RWPE2 (cell line): ENCODE measurements at regions not wholly inside any gene's neighbourhood (a gene's known extent, or its start where the extent isn't known, plus 50 kb on each side); places are given as distances from the start of the nearest gene placed in this dataset.

Source experiments
- ATAC-seq: fragments of 200-7000 bp; cut with Tn5 transposase; 3 replicates; pipeline ENCODE4 v1.9.1; 2021; ENCODE audit warnings: low read depth
- DNase-seq: peaks from one replicate; pipeline ENCODE4 v3.0.0-alpha.2; 2020; ENCODE audit warnings: low spot score
- H3K27ac ChIP-seq: fragments of 450-650 bp; 2 replicates; pipeline ENCODE4 v1.5.1; 2017; ENCODE audit warnings: mild to moderate bottlenecking; ENCODE audit not compliant: poor library complexity, severe bottlenecking
- H3K27me3 ChIP-seq: fragments of 250-450 bp; sonication (Bioruptor Pico); 2 replicates; pipeline ENCODE4 v1.5.1; 2021; ENCODE audit warnings: mild to moderate bottlenecking, moderate library complexity; ENCODE audit not compliant: insufficient read depth, poor library complexity, severe bottlenecking
- H3K36me3 ChIP-seq: fragments of 250-450 bp; sonication (Bioruptor Pico); 2 replicates; pipeline ENCODE4 v1.5.1; 2020; ENCODE audit warnings: low read depth, mild to moderate bottlenecking, moderate library complexity
- H3K4me1 ChIP-seq: fragments of 250-450 bp; sonication (Bioruptor Pico); 2 replicates; pipeline ENCODE4 v1.5.1; 2021; ENCODE audit warnings: mild to moderate bottlenecking, moderate library complexity; ENCODE audit not compliant: insufficient read depth, poor library complexity, severe bottlenecking
- H3K4me3 ChIP-seq: fragments of 250-450 bp; sonication (Bioruptor Pico); 2 replicates; pipeline ENCODE4 v1.5.1; 2021; ENCODE audit warnings: mild to moderate bottlenecking, moderate library complexity; ENCODE audit not compliant: severe bottlenecking
- H3K9me3 ChIP-seq: fragments of 250-450 bp; sonication (Bioruptor Pico); 2 replicates; pipeline ENCODE4 v1.5.1; 2021; ENCODE audit warnings: mild to moderate bottlenecking, moderate library complexity; ENCODE audit not compliant: severe bottlenecking
- CTCF ChIP-seq: fragments of 450-650 bp; IDR thresholded peaks from one replicate; pipeline ENCODE4 v1.5.1; 2017; ENCODE audit warnings: mild to moderate bottlenecking, moderate library complexity; ENCODE audit not compliant: poor library complexity, severe bottlenecking

DNA sequence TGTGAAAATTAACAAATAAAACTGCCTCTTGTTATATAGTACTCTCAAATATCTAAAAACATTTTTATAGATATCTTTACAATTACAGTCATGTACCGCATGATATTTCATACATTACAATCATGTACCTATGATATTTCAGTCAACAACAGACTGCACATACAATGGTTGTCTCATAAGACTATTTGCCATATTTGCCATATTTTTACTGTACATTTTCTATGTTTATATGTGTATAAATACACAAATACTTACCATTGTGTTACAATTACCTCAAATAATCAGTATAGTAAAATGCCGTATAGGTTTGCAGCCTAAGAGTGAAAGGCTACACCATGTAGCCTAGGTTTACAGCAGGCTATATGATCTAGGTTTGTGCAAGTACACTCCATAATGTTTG lies 336.0 kb upstream of the PCDH15 start:
- Histone ChIP-seq H3K27me3 (no peaks in the 10 kb centered on the region), H3K36me3 (no peaks in the 10 kb centered on the region), H3K4me3 (no peak overlapping the region), H3K9me3 (no peaks in the 10 kb centered on the region), H3K27ac (no peak overlapping the region), H3K4me1 (no peaks in the 10 kb centered on the region)
- no peak for DNase-seq
- no peak for ATAC-seq
- no peak for TF ChIP-seq CTCF

DNA sequence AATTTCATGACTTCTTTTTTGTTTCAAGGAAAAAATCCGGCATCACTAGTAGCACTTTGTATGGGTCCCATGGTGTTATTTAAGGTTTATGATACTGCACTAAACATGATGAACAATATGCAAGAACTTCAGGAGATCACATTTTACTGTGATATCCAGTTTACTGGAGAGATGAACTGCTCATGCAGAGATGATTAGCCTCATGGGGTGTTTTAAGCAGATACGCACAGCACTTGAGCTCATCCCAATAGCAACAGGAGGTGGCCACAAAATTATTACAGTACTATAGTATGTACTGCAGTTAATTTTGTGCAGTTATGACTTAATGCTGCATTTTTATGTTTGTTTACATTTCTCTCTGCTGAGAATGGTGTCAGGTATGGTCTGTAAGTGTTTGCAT lies 303.7 kb upstream of the PCDH15 start:
- no peak for TF ChIP-seq CTCF
- no peaks in the 10 kb centered on the region for H3K27me3 ChIP-seq
- peaks cover 3% of the 10 kb centered on the region for H3K4me1 ChIP-seq
- ATAC-seq = no peak
- DNase-seq = no peak
- no peak overlapping the region for H3K27ac ChIP-seq
- H3K9me3 ChIP-seq = no peaks in the 10 kb centered on the region
- H3K36me3 ChIP-seq = no peaks in the 10 kb centered on the region
- no peak overlapping the region for H3K4me3 ChIP-seq

GRCh38 chr10:55098452-55098851 lies 297.4 kb upstream of the PCDH15 start:
- H3K4me3 ChIP-seq = no peak overlapping the region
- no peaks in the 10 kb centered on the region for H3K36me3 ChIP-seq
- no peaks in the 10 kb centered on the region for H3K4me1 ChIP-seq
- no peak overlapping the region for H3K27ac ChIP-seq
- H3K27me3 ChIP-seq = no peaks in the 10 kb centered on the region
- no peaks in the 10 kb centered on the region for H3K9me3 ChIP-seq
- ATAC-seq = no peak
- DNase-seq = no peak
- TF ChIP-seq CTCF = no peak

DNA sequence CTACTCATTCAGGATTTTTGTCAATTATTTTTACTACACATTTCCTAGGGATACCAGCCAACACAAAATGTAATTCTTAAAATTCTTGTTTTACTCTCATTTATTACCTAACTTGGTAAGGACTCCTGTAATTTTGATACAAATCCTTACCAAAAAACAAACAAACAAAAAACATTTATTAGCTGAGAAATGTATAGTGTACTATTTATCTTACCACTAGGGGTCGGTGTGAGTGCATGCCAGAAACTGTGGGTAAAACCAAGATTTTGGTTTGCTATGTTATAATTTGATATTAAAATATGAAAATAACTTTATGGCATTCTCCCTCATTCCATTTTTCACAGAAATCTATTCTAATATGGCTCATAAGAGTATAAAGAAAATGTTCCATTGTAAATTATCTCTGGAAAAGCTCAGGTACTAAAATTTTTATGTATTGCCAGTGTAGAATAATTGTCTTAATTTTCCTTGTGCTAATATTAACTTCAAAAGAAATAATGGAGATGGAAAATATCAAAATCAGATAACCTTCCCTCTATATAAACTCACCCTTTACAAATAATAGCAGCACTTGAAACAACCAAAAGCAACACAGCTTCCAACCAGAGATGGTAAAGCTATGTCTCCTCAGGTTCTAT lies 290.8 kb upstream of the PCDH15 start:
- no peak overlapping the region for H3K27ac ChIP-seq
- no peak for DNase-seq
- no peaks in the 10 kb centered on the region for H3K27me3 ChIP-seq
- no peaks in the 10 kb centered on the region for H3K36me3 ChIP-seq
- TF ChIP-seq CTCF = peak; percentile 95
- no peaks in the 10 kb centered on the region for H3K9me3 ChIP-seq
- no peaks in the 10 kb centered on the region for H3K4me1 ChIP-seq
- H3K4me3 ChIP-seq = no peak overlapping the region
- no peak for ATAC-seq

DNA sequence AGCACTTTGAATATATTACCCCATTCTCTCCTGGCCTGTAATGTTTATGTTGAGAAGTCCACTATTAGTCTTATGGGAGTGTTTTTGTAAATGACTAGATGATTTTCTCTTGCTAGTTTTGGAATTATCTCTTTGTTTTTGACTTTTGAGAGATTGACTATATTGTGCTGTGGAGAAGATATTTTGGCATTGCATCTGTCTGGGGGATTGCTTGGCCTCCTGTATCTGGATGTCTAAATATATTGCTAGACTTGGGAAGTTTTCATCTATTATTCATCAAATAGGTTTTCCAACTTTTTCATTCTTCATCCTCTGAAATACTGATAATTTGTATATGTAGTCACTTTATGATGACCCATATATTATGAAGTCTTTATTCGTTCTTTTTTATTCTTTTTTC lies 277.1 kb upstream of the PCDH15 start:
- no peaks in the 10 kb centered on the region for H3K36me3 ChIP-seq
- H3K9me3 ChIP-seq = no peaks in the 10 kb centered on the region
- ATAC-seq (no peak), DNase-seq (no peak)
- no peaks in the 10 kb centered on the region for H3K4me1 ChIP-seq
- H3K27me3 ChIP-seq = no peaks in the 10 kb centered on the region
- no peak overlapping the region for H3K27ac ChIP-seq
- TF ChIP-seq CTCF = no peak
- H3K4me3 ChIP-seq = no peak overlapping the region
